NB4 (cell line): ENCODE measurements at regions not wholly inside any gene's neighbourhood (a gene's known extent, or its start where the extent isn't known, plus 50 kb on each side); places are given as distances from the start of the nearest gene placed in this dataset.

Experiments
- DNase-seq: peaks from one replicate; pipeline ENCODE4 v3.0.0; 2010; ENCODE audit warnings: low read depth
- H3K4me3 ChIP-seq: one replicate; pipeline ENCODE4 v1.5.1; 2011; ENCODE audit warnings: mild to moderate bottlenecking, low read depth, low read length, moderate library complexity
- MYC ChIP-seq: IDR thresholded peaks from 2 replicates; pipeline ENCODE4 v1.6.1; 2011; ENCODE audit warnings: low read depth, low read length
- POLR2A ChIP-seq: IDR thresholded peaks from 2 replicates; pipeline ENCODE4 v1.6.1; 2011; ENCODE audit warnings: mild to moderate bottlenecking; ENCODE audit not compliant: insufficient read length; ENCODE audit errors: extremely low read depth
- TF ChIP-seq, protein P1 (sequence below): IDR thresholded peaks from one replicate; pipeline ENCODE4 v1.5.1; 2012; ENCODE audit warnings: low read depth, low read length
- TF ChIP-seq, protein P2 (sequence below): IDR thresholded peaks from 2 replicates; pipeline ENCODE4 v1.6.1; 2011; ENCODE audit warnings: low read depth, low read length

DNA sequence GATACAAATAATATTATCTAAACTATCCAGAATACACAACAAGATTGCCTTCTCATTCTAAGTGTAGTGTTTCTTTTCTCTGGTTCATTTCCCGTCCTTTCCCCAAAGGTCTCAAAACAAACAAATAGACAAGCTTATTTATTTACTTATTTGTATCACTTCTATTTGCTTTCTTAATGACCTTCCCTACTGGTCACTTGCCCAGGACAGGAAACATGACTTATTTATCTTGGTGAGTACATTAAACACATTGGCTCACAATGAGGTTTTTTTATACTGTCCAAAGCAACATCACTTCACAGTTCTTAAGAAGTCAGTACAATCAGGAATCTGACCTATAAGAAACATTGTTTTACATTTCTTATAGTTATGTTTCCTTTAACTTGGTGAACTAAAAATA lies 123.3 kb upstream of the KYNU start:
- TF ChIP-seq, protein P1, sequence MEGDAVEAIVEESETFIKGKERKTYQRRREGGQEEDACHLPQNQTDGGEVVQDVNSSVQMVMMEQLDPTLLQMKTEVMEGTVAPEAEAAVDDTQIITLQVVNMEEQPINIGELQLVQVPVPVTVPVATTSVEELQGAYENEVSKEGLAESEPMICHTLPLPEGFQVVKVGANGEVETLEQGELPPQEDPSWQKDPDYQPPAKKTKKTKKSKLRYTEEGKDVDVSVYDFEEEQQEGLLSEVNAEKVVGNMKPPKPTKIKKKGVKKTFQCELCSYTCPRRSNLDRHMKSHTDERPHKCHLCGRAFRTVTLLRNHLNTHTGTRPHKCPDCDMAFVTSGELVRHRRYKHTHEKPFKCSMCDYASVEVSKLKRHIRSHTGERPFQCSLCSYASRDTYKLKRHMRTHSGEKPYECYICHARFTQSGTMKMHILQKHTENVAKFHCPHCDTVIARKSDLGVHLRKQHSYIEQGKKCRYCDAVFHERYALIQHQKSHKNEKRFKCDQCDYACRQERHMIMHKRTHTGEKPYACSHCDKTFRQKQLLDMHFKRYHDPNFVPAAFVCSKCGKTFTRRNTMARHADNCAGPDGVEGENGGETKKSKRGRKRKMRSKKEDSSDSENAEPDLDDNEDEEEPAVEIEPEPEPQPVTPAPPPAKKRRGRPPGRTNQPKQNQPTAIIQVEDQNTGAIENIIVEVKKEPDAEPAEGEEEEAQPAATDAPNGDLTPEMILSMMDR, result no peak
- TF ChIP-seq, protein P2, sequence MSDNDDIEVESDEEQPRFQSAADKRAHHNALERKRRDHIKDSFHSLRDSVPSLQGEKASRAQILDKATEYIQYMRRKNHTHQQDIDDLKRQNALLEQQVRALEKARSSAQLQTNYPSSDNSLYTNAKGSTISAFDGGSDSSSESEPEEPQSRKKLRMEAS, result no peak
- TF ChIP-seq MYC, result no peak
- TF ChIP-seq POLR2A, result no peak
- no peak overlapping the region for H3K4me3 ChIP-seq
- no peak for DNase-seq

DNA sequence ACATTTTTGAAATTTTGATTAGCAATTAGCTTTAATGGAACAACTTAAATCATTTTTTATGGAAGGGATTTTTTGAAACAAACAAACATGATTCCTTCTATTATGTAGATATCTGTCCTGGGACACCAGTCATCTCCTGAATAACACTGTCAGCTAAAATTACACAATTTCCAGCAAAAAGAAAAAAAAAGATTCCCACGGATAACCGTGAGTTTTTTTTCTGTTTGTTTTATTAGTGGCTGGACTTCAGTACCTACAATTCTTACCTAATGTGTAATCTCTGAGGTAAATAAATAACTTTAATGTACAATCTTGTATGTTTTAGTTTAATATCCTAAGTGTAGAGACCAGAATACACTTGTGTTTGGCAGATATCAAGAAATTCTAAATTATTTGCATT lies 126.6 kb upstream of the KYNU start:
- TF ChIP-seq POLR2A (no peak), MYC (no peak)
- TF ChIP-seq, protein P1, result no peak
- TF ChIP-seq, protein P2, result no peak
- H3K4me3 ChIP-seq, result no peak overlapping the region
- no peak for DNase-seq

DNA sequence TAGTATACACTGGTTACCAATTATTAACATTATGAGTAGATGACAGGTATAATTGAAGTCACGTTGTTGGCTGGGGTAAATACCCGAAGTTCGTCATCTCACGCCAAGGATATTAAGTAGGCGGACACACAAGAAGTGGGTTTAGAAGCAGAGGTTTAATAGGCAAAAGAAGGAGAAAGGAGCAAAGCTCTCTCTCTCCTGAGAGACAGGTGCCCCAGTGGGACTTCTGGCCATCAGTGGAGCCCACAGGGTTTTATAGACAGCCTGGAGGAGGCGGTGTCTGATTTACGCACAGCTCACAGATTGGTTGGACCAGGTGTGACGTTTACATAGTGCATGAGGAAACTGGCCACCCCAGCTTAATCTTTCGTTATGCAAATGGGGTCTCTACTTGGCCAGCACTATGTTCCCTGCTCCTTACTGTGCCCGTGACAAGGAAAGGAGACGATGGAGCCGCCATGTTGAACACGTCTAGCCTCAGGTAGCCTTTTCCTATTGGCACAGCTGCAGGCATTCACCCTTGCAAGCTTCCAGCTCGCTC lies 128.8 kb upstream of the KYNU start:
- TF ChIP-seq POLR2A (no peak), MYC (no peak)
- TF ChIP-seq, protein P1, result no peak
- TF ChIP-seq, protein P2, result no peak
- no peak for DNase-seq
- H3K4me3 ChIP-seq, result no peak overlapping the region

DNA sequence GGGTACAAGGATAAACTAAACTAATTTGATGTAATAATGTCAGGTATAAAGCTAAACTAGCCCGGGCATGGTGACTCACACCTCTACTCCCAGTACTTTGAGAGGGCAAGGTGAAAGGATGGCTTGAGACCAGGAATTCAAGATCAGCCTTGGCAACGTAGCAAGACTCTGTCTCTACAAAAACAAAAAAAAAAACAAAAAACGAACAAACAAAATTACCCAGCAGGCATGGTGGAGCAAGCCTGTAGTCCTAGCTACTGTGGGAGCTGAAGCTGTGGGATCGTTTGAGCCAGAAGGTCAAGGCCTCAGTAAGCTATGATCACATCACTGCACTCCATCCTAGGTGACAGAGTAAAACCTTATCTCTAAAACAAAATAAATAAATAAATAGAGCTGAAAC lies 131.8 kb upstream of the KYNU start:
- TF ChIP-seq MYC (no peak), POLR2A (no peak)
- TF ChIP-seq, protein P1, result no peak
- TF ChIP-seq, protein P2, result no peak
- H3K4me3 ChIP-seq, result no peak overlapping the region
- DNase-seq, result no peak

DNA sequence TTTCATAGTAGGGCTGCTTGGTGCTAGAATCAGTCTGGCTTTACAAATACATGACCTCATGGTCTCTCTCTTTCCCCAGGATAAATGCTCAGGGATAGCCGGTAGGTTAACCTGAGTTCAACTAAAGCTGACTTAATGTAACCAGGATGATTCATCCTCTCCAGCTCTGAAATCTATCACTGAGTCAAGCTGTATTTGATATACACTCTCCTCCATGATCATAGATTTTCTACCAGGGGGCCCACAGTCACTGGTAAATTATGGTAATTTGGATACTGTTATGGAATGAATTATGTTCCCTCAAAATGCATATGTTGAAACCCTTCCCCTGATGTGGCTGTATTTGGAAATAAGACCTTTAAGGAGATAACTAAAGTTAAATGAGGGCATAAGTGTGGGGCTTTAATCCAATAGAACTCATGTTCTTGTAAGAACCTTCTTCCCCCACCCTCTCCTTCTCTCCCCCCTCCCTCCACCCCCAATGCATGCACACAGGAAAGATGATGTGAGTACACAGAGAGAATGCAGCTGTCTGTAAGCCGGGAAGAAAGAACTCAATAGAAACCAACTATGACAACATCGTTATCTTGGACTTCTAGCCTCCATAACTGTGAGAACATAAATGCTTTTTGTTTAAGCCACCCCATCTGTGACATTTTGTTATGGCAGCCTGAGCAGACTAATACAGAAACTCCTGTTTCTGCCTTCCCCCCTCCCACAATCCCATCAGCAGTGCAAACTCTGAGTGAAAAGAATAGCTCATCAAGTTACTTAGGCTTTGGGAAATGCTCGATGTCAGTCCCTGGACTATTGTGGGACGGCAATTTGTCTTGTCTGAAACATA lies 134.9 kb upstream of the KYNU start:
- TF ChIP-seq, protein P1, result no peak
- no peak for TF ChIP-seq MYC
- no peak for TF ChIP-seq POLR2A
- TF ChIP-seq, protein P2, result no peak
- DNase-seq, result no peak
- no peak overlapping the region for H3K4me3 ChIP-seq
